GM21619 (cell line): ENCODE measurements at regions not wholly inside any gene's neighbourhood (a gene's known extent, or its start where the extent isn't known, plus 50 kb on each side); places are given as distances from the start of the nearest gene placed in this dataset.
"Not testable (repeated sequence)": the region's sequence is repeated elsewhere in the genome, so short reads cannot be mapped to it uniquely, and the experiment has no call there.

ENCODE experiments used
- ATAC-seq: cut with Tn5 transposase; IDR thresholded peaks from one replicate; pipeline ENCODE4 v1.9.1; 2021; ENCODE audit not compliant: unreplicated experiment

GRCh38 chr13:82275644-82276043 lies 1606.6 kb downstream of the SLITRK1 start:
- ATAC-seq, result no peak

- no peak for ATAC-seq
These were observed 1623.0 kb downstream of the SLITRK1 start for GRCh38 chr13:82259284-82259683.

GRCh38 chr13:82257790-82258507 lies 1624.3 kb downstream of the SLITRK1 start:
- ATAC-seq, result no peak

DNA sequence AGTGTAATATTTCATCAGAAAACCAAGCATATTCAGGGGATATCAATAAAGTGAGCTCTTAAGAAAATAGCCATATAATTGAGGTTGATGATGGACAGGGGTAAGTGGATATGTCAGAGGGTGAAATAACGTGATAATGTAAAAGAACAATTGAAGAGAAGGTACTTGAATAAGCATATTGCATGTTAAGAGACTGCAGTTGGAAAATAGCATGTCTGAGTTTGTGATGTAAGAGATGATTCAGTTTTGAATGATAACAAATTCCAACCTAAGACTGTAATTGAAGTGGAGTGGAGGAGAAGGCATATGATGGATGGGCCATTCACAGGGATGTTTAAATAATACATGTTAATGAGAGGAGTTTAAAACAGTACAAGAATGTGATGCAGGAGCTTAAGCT lies 1633.5 kb downstream of the SLITRK1 start:
- no peak for ATAC-seq

DNA sequence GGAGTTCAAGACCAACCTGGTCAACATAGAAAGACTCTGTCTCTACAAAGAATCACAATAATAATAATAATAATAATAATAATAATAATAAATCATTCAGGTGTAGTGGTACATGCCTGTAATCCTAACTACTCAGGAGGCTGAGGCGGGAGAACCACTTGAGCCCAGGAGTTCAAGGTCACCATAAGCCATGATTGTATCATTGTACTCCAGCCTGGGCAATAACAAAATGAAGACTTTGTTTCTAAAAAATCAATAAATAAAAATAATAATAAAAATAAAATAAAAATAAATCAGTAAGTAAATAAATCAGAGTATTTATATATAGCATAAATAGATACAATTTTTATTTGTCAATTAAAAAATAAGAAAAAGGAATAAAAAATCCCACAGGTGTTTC lies 1636.4 kb downstream of the SLITRK1 start:
- no peak for ATAC-seq

DNA sequence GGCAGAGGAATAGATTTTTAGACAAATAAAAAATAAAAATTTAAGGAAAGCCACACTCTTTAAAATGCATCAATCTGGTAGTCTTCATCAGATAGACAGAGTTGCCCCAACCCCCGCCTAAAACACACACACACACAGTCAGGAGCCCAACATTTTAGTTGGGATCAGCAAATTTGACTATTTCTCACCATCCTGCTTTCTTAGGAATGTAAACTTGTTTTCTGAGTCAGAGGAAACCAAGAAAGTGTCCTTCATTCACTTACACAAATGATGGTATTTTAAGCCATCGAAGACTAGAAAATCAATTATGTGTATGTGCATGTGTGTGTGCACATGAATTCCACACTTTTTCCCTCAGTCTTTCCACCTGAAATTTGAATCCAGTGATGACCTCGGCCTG lies 1657.5 kb downstream of the SLITRK1 start:
- no peak for ATAC-seq

GRCh38 chr13:82221621-82222020 lies 1660.7 kb downstream of the SLITRK1 start:
- no peak for ATAC-seq

DNA sequence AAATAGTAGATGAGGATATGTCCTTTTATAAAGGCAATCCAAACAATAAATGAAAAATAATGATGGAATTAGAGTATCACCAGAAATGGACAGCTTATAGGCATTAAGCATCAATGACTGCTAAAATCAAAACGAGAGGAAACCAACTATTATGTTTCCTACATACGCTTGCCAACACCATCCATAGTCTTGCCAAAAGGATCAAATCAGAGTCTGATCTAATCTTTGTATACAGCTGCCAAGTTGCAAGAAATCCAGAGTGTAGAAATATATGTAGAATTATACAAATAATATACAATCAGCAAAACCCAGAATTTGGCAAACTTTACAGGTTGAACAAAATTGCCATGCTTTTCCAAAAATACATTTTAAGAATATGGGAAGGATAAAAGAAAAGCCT lies 1661.6 kb downstream of the SLITRK1 start:
- ATAC-seq, result no peak

- no peak for ATAC-seq
These were observed 1666.1 kb downstream of the SLITRK1 start for GRCh38 chr13:82216165-82216564.

DNA sequence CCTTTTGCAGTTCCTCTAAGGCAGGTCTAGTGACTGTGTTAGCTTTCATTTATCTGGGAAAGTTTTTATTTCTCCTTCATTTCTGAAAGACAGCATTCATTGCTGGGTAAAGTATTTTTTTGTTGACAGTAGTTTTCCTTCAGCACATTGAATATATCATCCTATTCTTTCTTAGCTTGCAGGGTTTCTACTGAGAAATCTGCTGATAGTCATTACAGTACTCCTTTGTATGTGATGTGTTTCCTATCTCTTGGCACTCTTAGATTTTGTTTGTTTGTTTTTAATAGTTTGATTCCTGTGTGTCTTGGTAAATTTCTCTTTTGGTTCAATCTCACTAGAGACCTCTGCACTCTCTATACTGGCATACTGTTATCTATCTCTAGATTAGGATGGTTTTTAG lies 1667.9 kb downstream of the SLITRK1 start:
- no peak for ATAC-seq

DNA sequence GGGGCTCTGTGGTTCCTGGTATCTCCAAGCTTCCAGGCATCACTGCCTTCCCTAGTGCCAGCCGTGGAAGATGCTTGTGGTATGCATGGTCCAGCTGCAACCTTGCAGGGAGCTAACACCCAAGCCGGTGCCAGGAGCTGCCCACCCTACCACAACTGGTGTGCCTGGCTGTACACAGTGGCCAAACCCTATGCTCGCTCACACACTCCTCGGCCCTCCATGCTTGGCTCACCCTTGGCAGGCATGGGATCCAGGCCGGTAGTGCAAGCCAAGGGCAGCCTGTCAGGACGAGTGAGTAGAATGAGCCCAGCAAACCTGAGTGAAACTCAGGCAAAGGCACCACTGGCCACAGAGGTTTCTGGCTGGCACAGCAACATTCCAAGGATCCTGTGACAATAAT lies 1676.0 kb downstream of the SLITRK1 start:
- no peak for ATAC-seq

DNA sequence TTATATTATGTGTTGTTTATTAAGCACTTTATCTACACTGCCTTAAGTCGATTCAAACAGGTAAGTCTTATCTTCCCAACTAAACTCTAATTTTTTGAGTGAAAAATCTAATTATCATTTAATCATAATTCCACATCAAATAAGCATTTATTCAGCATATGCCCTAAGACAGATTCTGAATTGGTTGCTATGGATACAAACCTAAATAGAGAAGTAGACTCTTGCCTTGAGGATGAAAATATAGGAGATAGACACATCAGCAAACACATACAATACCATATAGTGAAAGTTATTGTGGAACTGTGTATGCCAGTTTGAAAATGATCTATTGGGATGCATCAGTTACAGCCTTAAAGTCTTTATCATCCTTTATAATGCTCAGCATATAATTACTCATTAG lies 1679.9 kb downstream of the SLITRK1 start:
- ATAC-seq, result no peak

DNA sequence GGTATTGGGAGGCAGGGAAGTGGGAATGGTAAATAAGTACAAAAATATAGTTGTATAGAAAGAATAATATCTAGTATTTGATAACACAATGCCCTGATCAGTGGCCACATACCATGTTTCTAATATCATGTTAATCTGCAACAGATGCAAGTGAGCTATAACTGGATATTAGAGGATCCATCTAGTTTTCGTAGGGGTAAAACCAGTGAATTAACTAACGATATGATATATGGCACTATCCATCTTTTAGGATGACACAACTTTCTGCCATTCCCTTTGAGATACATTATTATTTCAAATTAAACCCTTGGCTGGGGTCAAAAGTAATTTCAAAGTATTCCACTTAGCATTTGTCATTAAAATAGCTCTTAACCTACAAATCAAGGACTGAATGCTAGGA lies 1686.2 kb downstream of the SLITRK1 start:
- ATAC-seq, result no peak

DNA sequence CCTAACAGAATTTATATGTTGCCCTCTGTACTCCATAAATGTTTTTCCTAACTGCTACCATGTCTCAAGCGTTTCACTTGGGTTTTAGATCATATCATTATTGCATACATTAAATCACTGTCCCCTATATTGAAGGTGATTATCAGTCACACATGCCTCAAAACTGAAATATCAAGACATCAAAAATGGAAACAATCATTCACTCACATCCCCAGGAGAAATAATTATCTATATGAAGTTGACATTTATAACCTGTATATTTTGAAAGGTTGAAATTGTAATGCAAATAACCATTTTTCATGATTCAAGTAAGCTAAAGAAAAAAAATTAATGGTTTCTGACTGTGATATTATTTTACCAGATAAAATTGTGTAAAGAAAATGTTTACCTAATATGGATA lies 1695.0 kb downstream of the SLITRK1 start:
- no peak for ATAC-seq

DNA sequence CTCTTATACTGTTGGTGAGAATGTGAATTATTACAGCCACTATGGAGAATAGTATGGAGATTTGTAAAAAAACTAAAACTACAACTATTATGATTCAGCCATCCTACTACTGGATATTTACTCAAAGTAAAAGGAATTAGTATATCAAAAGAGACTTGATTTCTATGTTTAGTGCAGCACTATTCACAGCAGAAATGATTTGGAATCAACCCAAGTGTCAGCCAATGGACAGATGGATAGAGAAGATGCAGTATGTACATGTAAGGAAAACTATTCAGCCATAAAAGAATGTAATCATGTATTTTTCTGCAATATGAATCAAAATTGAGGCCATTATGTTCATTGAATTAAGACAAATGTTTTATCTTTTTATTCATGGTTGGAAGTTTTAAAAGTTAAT lies 1705.5 kb downstream of the SLITRK1 start:
- no peak for ATAC-seq

GRCh38 chr13:82165396-82166174 lies 1716.7 kb downstream of the SLITRK1 start:
- no peak for ATAC-seq

GRCh38 chr13:82164780-82165395 lies 1717.4 kb downstream of the SLITRK1 start:
- ATAC-seq, result not testable (repeated sequence)

DNA sequence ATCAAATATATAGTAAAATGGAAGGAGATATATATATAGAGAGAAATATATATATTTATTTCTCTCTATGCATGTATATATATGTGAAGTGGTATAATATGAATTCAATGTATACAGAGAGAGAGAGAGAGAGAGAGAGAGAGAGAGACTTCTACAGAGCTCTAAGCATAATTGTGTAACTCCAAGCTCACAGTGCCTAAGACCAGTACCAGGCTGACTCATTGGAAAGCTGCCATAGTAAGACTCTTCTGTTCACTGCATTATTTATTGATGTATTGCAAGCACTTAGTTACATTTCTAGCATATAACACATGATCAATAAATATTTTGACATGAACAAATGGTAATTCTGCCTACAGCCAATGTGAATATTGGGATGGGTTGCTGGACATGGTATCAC lies 1734.7 kb downstream of the SLITRK1 start:
- no peak for ATAC-seq

DNA sequence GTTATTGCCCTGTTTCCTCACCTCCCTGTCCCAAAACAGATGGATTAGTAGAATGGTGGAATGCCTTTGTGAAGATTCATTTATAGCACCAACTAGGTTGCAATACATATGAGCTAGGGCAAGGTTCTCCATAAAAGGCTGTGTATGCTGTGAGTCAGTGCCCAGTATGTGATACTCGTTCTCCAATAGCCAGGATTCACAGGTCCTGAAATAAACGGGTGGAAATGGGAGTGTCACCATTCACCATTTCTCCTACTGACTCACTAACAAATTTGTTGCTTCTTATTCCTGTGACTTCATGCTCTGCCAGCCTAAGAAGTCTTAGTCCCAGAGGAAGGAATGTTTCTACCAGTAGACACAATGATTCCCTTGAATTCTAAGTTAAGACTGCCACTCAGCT lies 1745.4 kb downstream of the SLITRK1 start:
- no peak for ATAC-seq

- no peak for ATAC-seq
These were observed 1753.0 kb downstream of the SLITRK1 start for GRCh38 chr13:82129281-82129680.

DNA sequence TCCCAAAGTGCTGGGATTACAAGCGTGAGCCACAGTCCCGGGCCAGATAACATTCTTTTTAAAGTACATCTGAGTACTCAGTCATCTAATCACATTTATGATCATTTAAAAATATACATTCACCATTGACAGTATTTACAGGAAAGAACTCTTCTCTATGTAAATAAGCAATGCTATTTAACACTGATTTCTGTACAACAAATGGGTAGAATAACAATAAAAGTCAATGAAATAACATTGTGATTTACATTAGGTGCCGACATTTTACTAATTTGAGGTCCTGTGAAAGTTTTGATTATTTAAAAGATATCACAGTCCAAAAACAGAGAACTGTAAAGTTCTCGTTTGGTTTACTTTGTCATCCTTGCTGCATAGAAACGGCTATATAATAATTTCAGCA lies 1763.7 kb downstream of the SLITRK1 start:
- no peak for ATAC-seq

- ATAC-seq, result no peak
These were observed 1765.8 kb downstream of the SLITRK1 start for GRCh38 chr13:82116422-82116989.
